Natural killer cell (primary cell): ENCODE measurements at regions not wholly inside any gene's neighbourhood (a gene's known extent, or its start where the extent isn't known, plus 50 kb on each side); places are given as distances from the start of the nearest gene placed in this dataset.

ENCODE experiments used
- ATAC-seq, 3 donors: fragments of 150-1000 bp in 2 of 3; fragments of 200-7000 bp in 1 of 3; cut with Tn5 transposase; 1 replicate in 1 of 3; 2 replicates in 2 of 3; pipeline ENCODE4 v1.10.0; 2021; ENCODE audit warnings: mild to moderate bottlenecking in 2 of 3, moderate library complexity in 2 of 3
- DNase-seq, 2 donors: peaks; one replicate each; pipeline versions ENCODE4 v3.0.0 to v3.0.0-alpha.2; 2013 to 2021; ENCODE audit warnings: mixed read lengths in 1 of 2
- H3K27ac ChIP-seq: one replicate; pipeline ENCODE4 v1.5.1; 2013; ENCODE audit warnings: mild to moderate bottlenecking, low read length
- H3K27me3 ChIP-seq: one replicate; pipeline ENCODE4 v1.6.1; 2013; ENCODE audit warnings: low read length; ENCODE audit not compliant: control insufficient read depth, insufficient read depth
- H3K36me3 ChIP-seq: one replicate; pipeline ENCODE4 v1.6.1; 2013; ENCODE audit warnings: low read length; ENCODE audit not compliant: control insufficient read depth, insufficient read depth
- H3K4me1 ChIP-seq: one replicate; pipeline ENCODE4 v1.6.1; 2013; ENCODE audit warnings: low read length; ENCODE audit not compliant: control insufficient read depth, insufficient read depth
- H3K4me3 ChIP-seq: one replicate; pipeline ENCODE4 v1.5.1; 2013; ENCODE audit warnings: low read length
- H3K9me3 ChIP-seq: one replicate; pipeline ENCODE4 v1.6.1; 2013; ENCODE audit warnings: low read length; ENCODE audit not compliant: control insufficient read depth, insufficient read depth
- H3K27ac Mint-ChIP-seq, 2 donors: one replicate each; pipeline ENCODE4 v1.8.0; 2022; ENCODE audit warnings: mild to moderate bottlenecking in 2 of 2, mixed read lengths in 2 of 2, moderate library complexity in 1 of 2
- H3K27me3 Mint-ChIP-seq, 2 donors: one replicate each; pipeline ENCODE4 v1.8.0; 2022; ENCODE audit warnings: low read depth in 2 of 2, mixed read lengths in 2 of 2
- H3K36me3 Mint-ChIP-seq: one replicate; pipeline ENCODE4 v1.8.0; 2022; ENCODE audit warnings: mixed read lengths
- H3K4me1 Mint-ChIP-seq, 2 donors: one replicate each; pipeline ENCODE4 v1.8.0; 2022; ENCODE audit warnings: mixed read lengths in 2 of 2
- H3K4me3 Mint-ChIP-seq: one replicate; pipeline ENCODE4 v1.8.0; 2022; ENCODE audit warnings: mild to moderate bottlenecking, moderate library complexity, mixed read lengths
- H3K9me3 Mint-ChIP-seq, 2 donors: one replicate each; pipeline ENCODE4 v1.8.0; 2022; ENCODE audit warnings: mixed read lengths in 2 of 2
- CTCF ChIP-seq: fragments of 200-600 bp; IDR thresholded peaks from one replicate; pipeline ENCODE4 v1.8.0; 2022; ENCODE audit warnings: antibody characterized with exemption
- WGBS: methylation state at CpG from one replicate; pipeline ENCODE4 v1.1.7; 2013; ENCODE audit warnings: missing lambda C conversion rate; ENCODE audit not compliant: insufficient coverage; 5-methylcytosine and 5-hydroxymethylcytosine counted together
- intact Hi-C: fragments of 100-400 bp; cut with micrococcal nuclease; formaldehyde crosslinking; loops from one replicate; pipeline ENCODE4 v1.14.2; 2022

GRCh38 chr6:102398788-102399390 lies 1005.4 kb downstream of the GRIK2 start:
- H3K27me3 ChIP-seq, result no peaks in the 10 kb centered on the region
- no peak for ATAC-seq
- Mint-ChIP-seq H3K36me3 (peaks cover 8% of the 10 kb centered on the region), H3K4me3 (no peak overlapping the region), H3K9me3 (peaks cover 9 to 15% of the 10 kb centered on the region in 2 donors), H3K4me1 (no peaks in the 10 kb centered on the region), H3K27ac (no peak overlapping the region), H3K27me3 (no peaks in the 10 kb centered on the region)
- no peak overlapping the region for H3K27ac ChIP-seq
- TF ChIP-seq CTCF, result no peak
- H3K9me3 ChIP-seq, result no peaks in the 10 kb centered on the region
- DNase-seq, result no peak
- intact Hi-C loops, result no loop called here
- no peaks in the 10 kb centered on the region for H3K4me1 ChIP-seq
- 6% methylated on average over 2 of the region's 2 CpGs for WGBS
- no peak overlapping the region for H3K4me3 ChIP-seq
- no peaks in the 10 kb centered on the region for H3K36me3 ChIP-seq

GRCh38 chr6:102390541-102390940 lies 997.0 kb downstream of the GRIK2 start:
- Mint-ChIP-seq H3K9me3 (peaks cover 5 to 9% of the 10 kb centered on the region in 2 donors), H3K36me3 (no peaks in the 10 kb centered on the region), H3K27ac (no peak overlapping the region), H3K27me3 (no peaks in the 10 kb centered on the region), H3K4me3 (no peak overlapping the region), H3K4me1 (no peaks in the 10 kb centered on the region)
- Histone ChIP-seq H3K4me3 (no peak overlapping the region), H3K27ac (no peak overlapping the region), H3K36me3 (no peaks in the 10 kb centered on the region), H3K4me1 (no peaks in the 10 kb centered on the region), H3K9me3 (peaks cover 10% of the 10 kb centered on the region), H3K27me3 (no peaks in the 10 kb centered on the region)
- intact Hi-C loops, result no loop called here
- WGBS, result 53% methylated on average over 6 of the region's 6 CpGs
- ATAC-seq, result no peak
- no peak for DNase-seq
- no peak for TF ChIP-seq CTCF

DNA sequence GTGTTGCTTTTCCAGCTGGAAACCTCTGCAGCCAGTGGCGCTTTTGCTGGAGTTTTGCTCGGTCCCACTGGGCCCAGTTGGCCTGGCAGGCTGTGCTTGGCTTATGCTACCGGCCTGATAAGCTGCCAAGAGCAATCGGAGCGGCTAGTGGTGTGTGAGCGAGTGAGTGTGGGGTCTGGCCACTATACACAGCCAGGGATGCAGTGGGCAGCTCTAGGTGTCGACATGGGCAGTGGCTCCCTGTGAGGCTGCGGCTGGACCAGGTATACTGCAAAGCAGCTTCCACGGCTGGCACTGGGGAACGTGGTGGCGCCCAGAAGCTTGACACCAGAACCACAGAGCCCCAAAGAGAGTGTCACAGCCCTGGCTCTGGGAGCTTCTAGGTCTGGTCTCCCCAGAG lies 996.5 kb downstream of the GRIK2 start:
- H3K27me3 ChIP-seq, result no peaks in the 10 kb centered on the region
- H3K9me3 Mint-ChIP-seq, result peaks cover 5 to 9% of the 10 kb centered on the region in 2 donors
- ATAC-seq, result no peak
- H3K4me1 ChIP-seq, result no peaks in the 10 kb centered on the region
- H3K27ac ChIP-seq, result no peak overlapping the region
- no peaks in the 10 kb centered on the region for H3K36me3 ChIP-seq
- H3K9me3 ChIP-seq, result peaks cover 10% of the 10 kb centered on the region
- H3K4me3 Mint-ChIP-seq, result no peak overlapping the region
- no peaks in the 10 kb centered on the region for H3K36me3 Mint-ChIP-seq
- no peak overlapping the region for H3K27ac Mint-ChIP-seq
- WGBS, result 87% methylated on average over 11 of the region's 11 CpGs
- DNase-seq, result no peak
- no peaks in the 10 kb centered on the region for H3K4me1 Mint-ChIP-seq
- no peaks in the 10 kb centered on the region for H3K27me3 Mint-ChIP-seq
- intact Hi-C loops, result no loop called here
- no peak overlapping the region for H3K4me3 ChIP-seq
- no peak for TF ChIP-seq CTCF
